MM.1S (cell line): ENCODE measurements at regions not wholly inside any gene's neighbourhood (a gene's known extent, or its start where the extent isn't known, plus 50 kb on each side); places are given as distances from the start of the nearest gene placed in this dataset.
"Not testable (repeated sequence)": the region's sequence is repeated elsewhere in the genome, so short reads cannot be mapped to it uniquely, and the experiment has no call there.

ENCODE experiments used
- DNase-seq: peaks from one replicate; pipeline ENCODE4 v3.0.0-alpha.2; 2015
- H2AFZ ChIP-seq: fragments of 300-600 bp; sonication (generic); 2 replicates; pipeline ENCODE4 v1.6.0; 2016; ENCODE audit warnings: antibody characterized with exemption, low read length
- H3F3A ChIP-seq: fragments of 300-600 bp; sonication (generic); 2 replicates; pipeline ENCODE4 v1.6.1; 2016; ENCODE audit warnings: mild to moderate bottlenecking, antibody characterized with exemption, low read length, moderate library complexity, mixed read lengths; ENCODE audit not compliant: insufficient read depth
- H3K27ac ChIP-seq: fragments of 300-600 bp; sonication (generic); 2 replicates; pipeline ENCODE4 v1.5.1; 2016; ENCODE audit warnings: mild to moderate bottlenecking, low read length
- H3K27me3 ChIP-seq: fragments of 300-600 bp; sonication (generic); replicated peaks from 2 replicates; pipeline ENCODE4 v1.6.0; 2016; ENCODE audit warnings: low read length; ENCODE audit not compliant: insufficient read depth
- H3K36me3 ChIP-seq: fragments of 300-600 bp; sonication (generic); replicated peaks from 2 replicates; pipeline ENCODE4 v1.6.1; 2016; ENCODE audit warnings: mild to moderate bottlenecking, low read length, mixed read lengths; ENCODE audit not compliant: insufficient read depth
- H3K4me1 ChIP-seq: fragments of 300-600 bp; sonication (generic); 2 replicates; pipeline ENCODE4 v1.6.1; 2016; ENCODE audit warnings: low read length, mixed read lengths
- H3K4me2 ChIP-seq: fragments of 300-600 bp; sonication (generic); 2 replicates; pipeline ENCODE4 v1.6.0; 2016; ENCODE audit warnings: low read depth, low read length
- H3K4me3 ChIP-seq: fragments of 300-600 bp; sonication (generic); 2 replicates; pipeline ENCODE4 v1.5.1; 2016; ENCODE audit warnings: low read length, mixed read lengths
- H3K79me2 ChIP-seq: fragments of 300-600 bp; sonication (generic); 2 replicates; pipeline ENCODE4 v1.6.1; 2016; ENCODE audit warnings: mixed run types, low read length, mixed read lengths
- H3K9ac ChIP-seq: fragments of 300-600 bp; sonication (generic); 2 replicates; pipeline ENCODE4 v1.6.1; 2016; ENCODE audit warnings: low read length, mixed read lengths
- H3K9me2 ChIP-seq: fragments of 300-600 bp; sonication (generic); replicated peaks from 2 replicates; pipeline ENCODE4 v1.6.1; 2016; ENCODE audit warnings: mild to moderate bottlenecking, low read length, mixed read lengths; ENCODE audit not compliant: insufficient read depth
- H3K9me3 ChIP-seq: fragments of 300-600 bp; sonication (generic); replicated peaks from 2 replicates; pipeline ENCODE4 v1.6.1; 2016; ENCODE audit warnings: mild to moderate bottlenecking, low read length, mixed read lengths; ENCODE audit not compliant: insufficient read depth
- H4K20me1 ChIP-seq: fragments of 300-600 bp; sonication (generic); 2 replicates; pipeline ENCODE4 v1.6.1; 2016; ENCODE audit warnings: mild to moderate bottlenecking, low read length, moderate library complexity, mixed read lengths; ENCODE audit not compliant: insufficient read depth
- EZH2 ChIP-seq: fragments of 300-600 bp; sonication (generic); optimal IDR thresholded peaks from 2 replicates; pipeline ENCODE3; 2017; ENCODE audit warnings: low read depth, mild to moderate bottlenecking, antibody characterized with exemption, low read length, mixed read lengths
- EZH2phosphoT487 ChIP-seq: fragments of 300-600 bp; sonication (generic); IDR thresholded peaks from 2 replicates; pipeline ENCODE4 v1.6.1; 2018; ENCODE audit warnings: antibody characterized with exemption, low read length
- TF ChIP-seq, protein P1 (sequence below): fragments of 300-600 bp; sonication (generic); IDR thresholded peaks from 2 replicates; pipeline ENCODE4 v1.5.1; 2016; ENCODE audit warnings: antibody characterized with exemption, low read length, mixed read lengths

DNA sequence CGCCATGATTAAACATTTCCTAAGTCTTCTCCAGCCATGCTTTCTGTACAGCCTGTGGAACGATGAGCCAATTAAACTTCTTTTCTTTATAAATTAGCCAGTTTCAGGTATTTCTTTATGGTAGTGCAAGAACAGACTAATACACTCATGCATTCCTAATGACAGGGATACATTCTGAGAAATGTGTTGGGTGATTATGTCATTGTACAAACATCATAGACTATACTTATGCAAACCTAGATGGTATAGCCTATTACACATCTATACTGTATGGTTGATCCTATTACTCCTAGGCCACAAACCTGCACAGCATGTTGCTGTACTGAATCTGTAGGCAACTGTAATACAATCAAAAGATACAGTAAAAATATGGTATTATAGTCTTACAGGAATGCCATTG lies 83.1 kb downstream of the ATOH1 start:
- Histone ChIP-seq H3K4me1 (no peaks in the 10 kb centered on the region), H3K27me3 (no peaks in the 10 kb centered on the region)

DNA sequence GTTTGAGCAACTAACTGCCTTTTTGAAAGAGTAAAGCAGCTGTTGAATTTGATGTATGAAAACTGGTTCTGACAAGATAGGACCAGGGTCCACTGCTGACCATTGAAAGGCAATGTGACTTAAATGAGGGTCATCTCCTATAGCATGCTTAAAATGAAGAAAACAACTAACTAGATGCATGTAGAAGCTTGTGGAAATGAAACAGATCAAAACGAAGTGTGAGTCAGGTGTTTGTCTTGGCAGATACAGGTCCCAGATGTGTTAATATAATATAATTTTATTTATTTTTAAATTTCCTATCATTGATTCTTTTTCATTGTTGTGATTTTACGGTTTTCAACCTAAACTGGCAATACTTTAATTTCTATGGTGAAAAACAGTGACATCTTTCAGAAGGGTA lies 83.6 kb downstream of the ATOH1 start:
- no peak overlapping the region for H2AFZ ChIP-seq
- no peaks in the 10 kb centered on the region for H3K9me3 ChIP-seq
- no peaks in the 10 kb centered on the region for H3K79me2 ChIP-seq
- H3K27ac ChIP-seq = no peak overlapping the region
- DNase-seq = no peak
- H3K4me1 ChIP-seq = no peaks in the 10 kb centered on the region
- no peaks in the 10 kb centered on the region for H3F3A ChIP-seq
- no peak overlapping the region for H3K9ac ChIP-seq
- TF ChIP-seq EZH2phosphoT487 (no peak), EZH2 (no peak)
- TF ChIP-seq, protein P1, sequence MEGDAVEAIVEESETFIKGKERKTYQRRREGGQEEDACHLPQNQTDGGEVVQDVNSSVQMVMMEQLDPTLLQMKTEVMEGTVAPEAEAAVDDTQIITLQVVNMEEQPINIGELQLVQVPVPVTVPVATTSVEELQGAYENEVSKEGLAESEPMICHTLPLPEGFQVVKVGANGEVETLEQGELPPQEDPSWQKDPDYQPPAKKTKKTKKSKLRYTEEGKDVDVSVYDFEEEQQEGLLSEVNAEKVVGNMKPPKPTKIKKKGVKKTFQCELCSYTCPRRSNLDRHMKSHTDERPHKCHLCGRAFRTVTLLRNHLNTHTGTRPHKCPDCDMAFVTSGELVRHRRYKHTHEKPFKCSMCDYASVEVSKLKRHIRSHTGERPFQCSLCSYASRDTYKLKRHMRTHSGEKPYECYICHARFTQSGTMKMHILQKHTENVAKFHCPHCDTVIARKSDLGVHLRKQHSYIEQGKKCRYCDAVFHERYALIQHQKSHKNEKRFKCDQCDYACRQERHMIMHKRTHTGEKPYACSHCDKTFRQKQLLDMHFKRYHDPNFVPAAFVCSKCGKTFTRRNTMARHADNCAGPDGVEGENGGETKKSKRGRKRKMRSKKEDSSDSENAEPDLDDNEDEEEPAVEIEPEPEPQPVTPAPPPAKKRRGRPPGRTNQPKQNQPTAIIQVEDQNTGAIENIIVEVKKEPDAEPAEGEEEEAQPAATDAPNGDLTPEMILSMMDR = no peak
- no peaks in the 10 kb centered on the region for H3K9me2 ChIP-seq
- no peak overlapping the region for H3K4me3 ChIP-seq
- H4K20me1 ChIP-seq = no peaks in the 10 kb centered on the region
- no peak overlapping the region for H3K4me2 ChIP-seq
- no peaks in the 10 kb centered on the region for H3K36me3 ChIP-seq
- H3K27me3 ChIP-seq = no peaks in the 10 kb centered on the region

More for the DNA sequence above, 83.1 kb downstream of the ATOH1 start:
- Histone ChIP-seq H3K9ac (no peak overlapping the region), H3K4me2 (no peak overlapping the region), H3K4me3 (no peak overlapping the region), H3K9me3 (no peaks in the 10 kb centered on the region), H3K9me2 (no peaks in the 10 kb centered on the region), H3K79me2 (no peaks in the 10 kb centered on the region), H3K36me3 (no peaks in the 10 kb centered on the region), H4K20me1 (no peaks in the 10 kb centered on the region), H2AFZ (no peak overlapping the region), H3K27ac (no peak overlapping the region), H3F3A (no peaks in the 10 kb centered on the region)
- TF ChIP-seq, protein P1 = no peak
- DNase-seq = no peak

DNA sequence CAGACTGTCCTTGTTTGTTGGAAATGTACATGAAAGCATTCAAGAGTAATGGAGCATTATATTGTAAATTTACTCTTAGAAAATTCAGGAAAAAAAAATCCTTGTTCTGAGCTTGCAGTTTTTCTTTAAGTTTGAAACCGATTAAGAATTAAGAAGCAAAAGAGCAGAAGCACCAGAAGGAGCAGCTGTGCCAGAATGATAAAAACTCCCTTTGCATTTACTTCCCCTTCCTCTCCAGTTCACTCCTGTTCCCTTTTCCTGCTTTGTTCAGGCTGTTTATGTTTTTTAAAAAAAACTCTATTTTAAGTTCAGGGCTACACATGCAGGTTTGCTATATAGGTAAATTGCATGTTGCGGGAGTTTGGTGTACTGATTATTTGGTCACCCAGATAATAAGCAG lies 90.3 kb downstream of the ATOH1 start:
- Histone ChIP-seq H4K20me1 (no peaks in the 10 kb centered on the region), H3K36me3 (no peaks in the 10 kb centered on the region), H3K4me3 (no peak overlapping the region), H3K9ac (no peak overlapping the region), H3K4me2 (no peak overlapping the region), H2AFZ (no peak overlapping the region), H3K79me2 (no peaks in the 10 kb centered on the region), H3K27me3 (no peaks in the 10 kb centered on the region), H3K9me2 (no peaks in the 10 kb centered on the region), H3K9me3 (no peaks in the 10 kb centered on the region), H3K4me1 (no peaks in the 10 kb centered on the region), H3K27ac (no peak overlapping the region), H3F3A (no peaks in the 10 kb centered on the region)
- DNase-seq = no peak
- TF ChIP-seq, protein P1 = no peak
- TF ChIP-seq EZH2phosphoT487 (no peak), EZH2 (no peak)

DNA sequence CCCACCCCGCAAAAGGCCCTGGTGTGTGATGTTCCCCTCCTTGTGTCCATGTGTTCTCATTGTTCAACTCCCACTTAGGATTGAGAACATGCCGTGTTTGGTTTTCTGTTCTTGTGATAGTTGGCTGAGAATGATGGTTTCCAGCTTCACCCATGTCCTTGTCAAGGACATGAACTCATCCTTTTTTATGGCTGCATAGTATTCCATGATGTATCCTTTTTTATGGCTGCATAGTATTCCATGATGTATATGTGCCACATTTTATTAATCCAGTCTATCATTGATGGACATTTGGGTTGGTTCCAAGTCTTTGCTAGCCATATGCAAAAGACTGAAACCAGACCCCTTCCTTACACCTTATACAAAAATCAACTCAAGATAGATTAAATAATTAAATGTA lies 95.0 kb downstream of the ATOH1 start:
- H3K9me2 ChIP-seq, H2AFZ ChIP-seq, DNase-seq, H3K27me3 ChIP-seq, H3K36me3 ChIP-seq, H3K79me2 ChIP-seq, H3K4me1 ChIP-seq, H3K9me3 ChIP-seq, H3K27ac ChIP-seq, H3F3A ChIP-seq, H3K9ac ChIP-seq, H4K20me1 ChIP-seq, H3K4me3 ChIP-seq, H3K4me2 ChIP-seq: not testable (repeated sequence)
